ENCODE measurements at regions not wholly inside any gene's neighbourhood (a gene's known extent, or its start where the extent isn't known, plus 50 kb on each side); places are given as distances from the start of the nearest gene placed in this dataset.

GRCh38 chr3:87332789-87333188, 56.4 kb upstream of the POU1F1 start:
- H3K4me3 ChIP-seq (ENCODE audit: low read length), result no peak overlapping the region
- no peak for DNase-seq (ENCODE audit: low read depth)
- TF ChIP-seq, protein P1, sequence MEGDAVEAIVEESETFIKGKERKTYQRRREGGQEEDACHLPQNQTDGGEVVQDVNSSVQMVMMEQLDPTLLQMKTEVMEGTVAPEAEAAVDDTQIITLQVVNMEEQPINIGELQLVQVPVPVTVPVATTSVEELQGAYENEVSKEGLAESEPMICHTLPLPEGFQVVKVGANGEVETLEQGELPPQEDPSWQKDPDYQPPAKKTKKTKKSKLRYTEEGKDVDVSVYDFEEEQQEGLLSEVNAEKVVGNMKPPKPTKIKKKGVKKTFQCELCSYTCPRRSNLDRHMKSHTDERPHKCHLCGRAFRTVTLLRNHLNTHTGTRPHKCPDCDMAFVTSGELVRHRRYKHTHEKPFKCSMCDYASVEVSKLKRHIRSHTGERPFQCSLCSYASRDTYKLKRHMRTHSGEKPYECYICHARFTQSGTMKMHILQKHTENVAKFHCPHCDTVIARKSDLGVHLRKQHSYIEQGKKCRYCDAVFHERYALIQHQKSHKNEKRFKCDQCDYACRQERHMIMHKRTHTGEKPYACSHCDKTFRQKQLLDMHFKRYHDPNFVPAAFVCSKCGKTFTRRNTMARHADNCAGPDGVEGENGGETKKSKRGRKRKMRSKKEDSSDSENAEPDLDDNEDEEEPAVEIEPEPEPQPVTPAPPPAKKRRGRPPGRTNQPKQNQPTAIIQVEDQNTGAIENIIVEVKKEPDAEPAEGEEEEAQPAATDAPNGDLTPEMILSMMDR (conservative IDR thresholded peaks at IDR 0.05; ENCODE audit: low read length), result no peak

DNA sequence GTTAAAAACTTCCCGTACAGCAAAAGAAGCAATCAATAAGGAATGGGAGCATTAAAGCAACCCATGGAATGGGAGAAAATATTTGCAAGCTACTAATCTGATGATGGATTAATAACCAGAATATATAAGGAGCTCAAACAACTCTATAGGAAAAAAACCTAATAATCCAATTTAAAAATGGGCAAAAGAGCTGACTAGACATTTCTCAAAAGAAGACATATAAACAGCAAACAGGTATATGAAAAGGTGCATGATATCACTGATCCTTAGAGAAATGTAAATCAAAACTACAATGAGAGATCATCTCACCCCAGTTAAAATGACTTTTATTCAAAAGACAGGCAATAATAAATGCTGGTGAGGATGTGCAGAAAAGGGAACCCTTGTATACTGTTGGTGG, 52.7 kb upstream of the POU1F1 start:
- no peak for DNase-seq (ENCODE audit: low read depth)
- no peak overlapping the region for H3K4me3 ChIP-seq (ENCODE audit: low read length)
- TF ChIP-seq, protein P1 (conservative IDR thresholded peaks at IDR 0.05; ENCODE audit: low read length), result no peak
